Colonic mucosa (tissue), 4 donors: ENCODE measurements at regions not wholly inside any gene's neighbourhood (a gene's known extent, or its start where the extent isn't known, plus 50 kb on each side); places are given as distances from the start of the nearest gene placed in this dataset.

Experiments used
- DNase-seq: peaks from one replicate; pipeline ENCODE4 v3.0.0-alpha.2; 2020
- H3K27ac ChIP-seq: fragments of 200-600 bp; one replicate; pipeline ENCODE4 v1.8.0; 2021
- H3K27me3 ChIP-seq: fragments of 200-600 bp; one replicate; pipeline ENCODE4 v1.8.0; 2021
- H3K36me3 ChIP-seq: fragments of 200-600 bp; one replicate; pipeline ENCODE4 v1.8.0; 2021
- H3K4me1 ChIP-seq: fragments of 200-600 bp; one replicate; pipeline ENCODE4 v1.8.0; 2021; ENCODE audit warnings: mild to moderate bottlenecking
- H3K4me3 ChIP-seq: fragments of 200-600 bp; one replicate; pipeline ENCODE4 v1.8.0; 2021
- H3K9ac ChIP-seq, 2 donors: one replicate each; pipeline ENCODE4 v1.7.0; 2013; ENCODE audit warnings: control low read depth in 2 of 2, low read depth in 2 of 2, low read length in 2 of 2
- H3K9me3 ChIP-seq: fragments of 200-600 bp; one replicate; pipeline ENCODE4 v1.8.0; 2021
- intact Hi-C: fragments of 100-400 bp; cut with DNase I; formaldehyde crosslinking; loops from one replicate; pipeline ENCODE4 v1.14.1; 2022
- TF ChIP-seq, protein P1 (sequence below): fragments of 200-600 bp; IDR thresholded peaks from one replicate; pipeline ENCODE4 v1.8.0; 2022; ENCODE audit warnings: antibody characterized with exemption, mild to moderate bottlenecking
- donor health status: healthy.
- donor health status: DM: no; HTN: no; CAD: no.
- donor health status: DM: no; HTN: no; CAD: no.

- peak; percentile 40 for DNase-seq
- TF ChIP-seq, protein P1, sequence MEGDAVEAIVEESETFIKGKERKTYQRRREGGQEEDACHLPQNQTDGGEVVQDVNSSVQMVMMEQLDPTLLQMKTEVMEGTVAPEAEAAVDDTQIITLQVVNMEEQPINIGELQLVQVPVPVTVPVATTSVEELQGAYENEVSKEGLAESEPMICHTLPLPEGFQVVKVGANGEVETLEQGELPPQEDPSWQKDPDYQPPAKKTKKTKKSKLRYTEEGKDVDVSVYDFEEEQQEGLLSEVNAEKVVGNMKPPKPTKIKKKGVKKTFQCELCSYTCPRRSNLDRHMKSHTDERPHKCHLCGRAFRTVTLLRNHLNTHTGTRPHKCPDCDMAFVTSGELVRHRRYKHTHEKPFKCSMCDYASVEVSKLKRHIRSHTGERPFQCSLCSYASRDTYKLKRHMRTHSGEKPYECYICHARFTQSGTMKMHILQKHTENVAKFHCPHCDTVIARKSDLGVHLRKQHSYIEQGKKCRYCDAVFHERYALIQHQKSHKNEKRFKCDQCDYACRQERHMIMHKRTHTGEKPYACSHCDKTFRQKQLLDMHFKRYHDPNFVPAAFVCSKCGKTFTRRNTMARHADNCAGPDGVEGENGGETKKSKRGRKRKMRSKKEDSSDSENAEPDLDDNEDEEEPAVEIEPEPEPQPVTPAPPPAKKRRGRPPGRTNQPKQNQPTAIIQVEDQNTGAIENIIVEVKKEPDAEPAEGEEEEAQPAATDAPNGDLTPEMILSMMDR: no peak
- intact Hi-C loops: no loop called here
- Histone ChIP-seq H3K4me3 (no peak overlapping the region), H3K36me3 (no peaks in the 10 kb centered on the region), H3K9me3 (no peaks in the 10 kb centered on the region), H3K27me3 (no peaks in the 10 kb centered on the region), H3K27ac (no peak overlapping the region), H3K9ac (no peak overlapping the region), H3K4me1 (no peaks in the 10 kb centered on the region)
Measured at GRCh38 chr6:108738684-108739416, 109.4 kb upstream of the ARMC2 start.

DNA sequence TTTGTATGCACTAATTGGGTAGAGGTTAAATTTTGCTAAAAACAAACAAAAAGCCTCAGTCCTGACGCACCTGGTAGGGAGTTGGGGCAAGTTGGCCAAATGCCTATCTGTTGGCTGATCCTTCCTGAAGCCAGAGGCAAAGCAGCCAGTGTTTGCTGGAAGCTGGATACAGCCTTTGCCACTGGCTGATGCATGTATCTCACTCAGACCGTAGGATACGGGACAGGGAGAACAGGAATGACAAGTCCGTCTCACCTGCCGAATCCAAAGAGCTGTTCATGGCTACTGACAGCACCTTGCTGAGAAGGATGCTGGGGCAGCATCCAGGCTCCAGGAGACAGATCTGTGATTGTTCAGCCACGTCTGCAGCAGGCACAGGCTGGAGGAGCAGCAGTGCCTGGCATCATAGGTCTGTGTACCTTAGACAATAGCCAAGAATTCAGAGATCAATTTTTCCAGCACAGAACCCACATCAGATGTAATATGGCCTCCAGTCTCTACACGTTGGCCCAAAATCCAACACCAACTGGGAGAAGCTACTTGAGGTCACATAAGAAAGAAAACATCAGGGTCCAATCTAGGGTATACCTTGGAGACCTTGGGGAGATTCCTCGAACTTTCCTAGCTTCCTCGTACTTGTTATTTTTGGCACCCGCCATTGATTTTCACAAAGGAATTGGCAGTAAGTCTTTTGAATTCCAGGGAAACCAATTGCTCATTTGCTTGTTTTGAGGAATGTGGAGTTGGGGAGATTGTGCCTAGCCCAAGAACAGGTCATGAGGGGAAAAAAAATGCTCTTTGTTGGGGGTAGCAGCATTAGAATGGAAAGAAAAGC lies 108.5 kb upstream of the ARMC2 start:
- Histone ChIP-seq H3K27me3 (no peaks in the 10 kb centered on the region), H3K4me3 (no peak overlapping the region), H3K36me3 (no peaks in the 10 kb centered on the region), H3K4me1 (no peaks in the 10 kb centered on the region), H3K9me3 (no peaks in the 10 kb centered on the region), H3K9ac (no peak overlapping the region), H3K27ac (no peak overlapping the region)
- intact Hi-C loops: no loop called here
- TF ChIP-seq, protein P1: no peak
- DNase-seq: no peak

GRCh38 chr6:108741331-108741989 lies 106.8 kb upstream of the ARMC2 start:
- no peak for DNase-seq
- Histone ChIP-seq H3K36me3 (no peaks in the 10 kb centered on the region), H3K9ac (no peak overlapping the region), H3K27me3 (no peaks in the 10 kb centered on the region), H3K4me1 (no peaks in the 10 kb centered on the region), H3K9me3 (no peaks in the 10 kb centered on the region), H3K4me3 (no peak overlapping the region), H3K27ac (no peak overlapping the region)
- TF ChIP-seq, protein P1: no peak
- intact Hi-C loops: no loop called here

- Histone ChIP-seq H3K9me3 (no peaks in the 10 kb centered on the region), H3K4me1 (no peaks in the 10 kb centered on the region), H3K9ac (no peak overlapping the region), H3K27ac (no peak overlapping the region), H3K36me3 (no peaks in the 10 kb centered on the region), H3K4me3 (no peak overlapping the region), H3K27me3 (no peaks in the 10 kb centered on the region)
- TF ChIP-seq, protein P1: no peak
- DNase-seq: no peak
- intact Hi-C loops: no loop called here
Measured at GRCh38 chr6:108742041-108742440, 106.2 kb upstream of the ARMC2 start.

- H3K36me3 ChIP-seq: no peaks in the 10 kb centered on the region
- H3K27ac ChIP-seq: no peak overlapping the region
- no peak for DNase-seq
- H3K9ac ChIP-seq: no peak overlapping the region
- H3K4me1 ChIP-seq: no peaks in the 10 kb centered on the region
- intact Hi-C loops: no loop called here
- no peaks in the 10 kb centered on the region for H3K9me3 ChIP-seq
- TF ChIP-seq, protein P1: no peak
- no peaks in the 10 kb centered on the region for H3K27me3 ChIP-seq
- no peak overlapping the region for H3K4me3 ChIP-seq
Measured at GRCh38 chr6:108744244-108744972, 103.8 kb upstream of the ARMC2 start.
